B cell (primary cell): ENCODE measurements at regions not wholly inside any gene's neighbourhood (a gene's known extent, or its start where the extent isn't known, plus 50 kb on each side); places are given as distances from the start of the nearest gene placed in this dataset.

ENCODE experiments used
- ATAC-seq: fragments of 200-7000 bp; cut with Tn5 transposase; one replicate; pipeline ENCODE4 v1.10.0; 2021; ENCODE audit warnings: low read depth, mild to moderate bottlenecking, moderate number of reproducible peaks, moderate library complexity
- CTCF ChIA-PET: fragments of 350-600 bp; sonication (Branson Sonifier 250); formaldehyde crosslinking; loops from one replicate; lab custom pipeline; 2021; ENCODE audit warnings: antibody characterized with exemption, inconsistent platforms; lab: Charles Lee
- POLR2A ChIA-PET: fragments of 350-600 bp; sonication (Branson Sonifier 250); formaldehyde crosslinking; loops from one replicate; lab custom pipeline; 2021; ENCODE audit warnings: antibody characterized with exemption; lab: Charles Lee
- DNase-seq: peaks from one replicate; pipeline ENCODE4 v3.0.0; 2013
- H2AFZ ChIP-seq: 2 replicates; pipeline ENCODE4 v1.6.1; 2012; ENCODE audit warnings: mild to moderate bottlenecking, low read depth, low read length; ENCODE audit not compliant: insufficient read depth, poor library complexity, severe bottlenecking
- H3K27ac ChIP-seq, 2 donors: 1 replicate in 1 of 2; 2 replicates in 1 of 2; pipeline ENCODE4 v1.5.1; 2012 to 2013; ENCODE audit warnings: low read length in 2 of 2, mild to moderate bottlenecking in 2 of 2, moderate library complexity in 1 of 2
- H3K27me3 ChIP-seq, 4 experiments: fragments of 200-600 bp in 1 of 4; sonication (generic) in 1 of 4; replicated peaks in 1 of 4; 1 replicate in 2 of 4; 2 replicates in 2 of 4; pipeline versions ENCODE4 v1.6.1 to v1.7.0; 2013 to 2016; ENCODE audit warnings: low read length in 3 of 4, mild to moderate bottlenecking in 2 of 4, mixed read lengths in 1 of 4, moderate library complexity in 1 of 4; ENCODE audit not compliant: insufficient read depth in 4 of 4, control insufficient read depth in 3 of 4; ENCODE audit errors: control extremely low read depth in 1 of 4
- H3K36me3 ChIP-seq, 2 experiments: replicated peaks in 1 of 2; 1 replicate in 1 of 2; 2 replicates in 1 of 2; pipeline versions ENCODE4 v1.6.1 to v1.7.1; 2013; ENCODE audit warnings: low read length in 1 of 2; ENCODE audit not compliant: insufficient read depth in 2 of 2, control insufficient read depth in 1 of 2; ENCODE audit errors: control extremely low read depth in 1 of 2, extremely low read depth in 1 of 2
- H3K4me1 ChIP-seq, 2 donors: fragments of 200-600 bp in 1 of 2; sonication (generic) in 1 of 2; 1 replicate in 1 of 2; 2 replicates in 1 of 2; pipeline versions ENCODE4 v1.5.1 to v1.6.1; 2013 to 2017; ENCODE audit warnings: low read length in 2 of 2; ENCODE audit not compliant: control insufficient read depth in 2 of 2, insufficient read depth in 2 of 2
- H3K4me2 ChIP-seq: replicated peaks from 2 replicates; pipeline ENCODE3; 2012; ENCODE audit warnings: mild to moderate bottlenecking, low read depth, low read length; ENCODE audit not compliant: poor library complexity, severe bottlenecking
- H3K4me3 ChIP-seq, 5 experiments: fragments of 200-600 bp in 1 of 5; sonication (generic) in 1 of 5; 1 replicate in 3 of 5; 2 replicates in 2 of 5; pipeline versions ENCODE4 v1.5.1 to v1.7.0; 2011 to 2016; ENCODE audit warnings: low read length in 4 of 5, mild to moderate bottlenecking in 4 of 5, low read depth in 2 of 5, control low read depth in 1 of 5, moderate library complexity in 1 of 5; ENCODE audit not compliant: insufficient read depth in 1 of 5; ENCODE audit errors: control extremely low read depth in 1 of 5, extremely low read depth in 1 of 5
- H3K79me2 ChIP-seq: fragments of 200-600 bp; sonication (generic); one replicate; pipeline ENCODE4 v1.6.0; 2016; ENCODE audit warnings: low read length; ENCODE audit not compliant: control insufficient read depth, insufficient read depth
- H3K9ac ChIP-seq: fragments of 200-600 bp; sonication (generic); 2 replicates; pipeline ENCODE4 v1.6.1; 2017; ENCODE audit warnings: mild to moderate bottlenecking, low read length, moderate library complexity
- H3K9me3 ChIP-seq, 3 donors: one replicate each; pipeline versions ENCODE4 v1.6.1 to v1.7.1; 2013; ENCODE audit warnings: low read length in 2 of 3; ENCODE audit not compliant: control insufficient read depth in 2 of 3, insufficient read depth in 1 of 3; ENCODE audit errors: control extremely low read depth in 1 of 3
- H4K20me1 ChIP-seq: 2 replicates; pipeline ENCODE4 v1.6.0; 2012; ENCODE audit warnings: mild to moderate bottlenecking, low read length; ENCODE audit not compliant: insufficient read depth, control insufficient read depth, poor library complexity, severe bottlenecking
- H3K27ac Mint-ChIP-seq: one replicate; pipeline ENCODE4 v1.8.0; 2021; ENCODE audit warnings: mixed read lengths
- H3K27me3 Mint-ChIP-seq: one replicate; pipeline ENCODE4 v1.8.0; 2021; ENCODE audit warnings: mixed read lengths
- H3K4me1 Mint-ChIP-seq: one replicate; pipeline ENCODE4 v1.8.0; 2021; ENCODE audit warnings: mixed read lengths
- H3K4me3 Mint-ChIP-seq: one replicate; pipeline ENCODE4 v1.8.0; 2021; ENCODE audit warnings: mixed read lengths
- H3K9me3 Mint-ChIP-seq: one replicate; pipeline ENCODE4 v1.8.0; 2022; ENCODE audit warnings: mixed read lengths; ENCODE audit not compliant: insufficient read depth
- CTCF ChIP-seq: fragments of 200-600 bp; IDR thresholded peaks from one replicate; pipeline ENCODE4 v1.8.0; 2022; ENCODE audit warnings: antibody characterized with exemption, mild to moderate bottlenecking
- EZH2 ChIP-seq: IDR thresholded peaks from 2 replicates; pipeline ENCODE4 v1.6.1; 2012; ENCODE audit warnings: borderline replicate concordance, low read depth, mild to moderate bottlenecking, moderate library complexity, low read length; ENCODE audit not compliant: insufficient read depth, poor library complexity, severe bottlenecking
- WGBS: methylation state at CpG from one replicate; pipeline ENCODE4 v1.1.5; 2013; ENCODE audit warnings: missing lambda C conversion rate; ENCODE audit not compliant: insufficient coverage; 5-methylcytosine and 5-hydroxymethylcytosine counted together
- intact Hi-C: fragments of 100-400 bp; cut with micrococcal nuclease; formaldehyde crosslinking; loops from one replicate; pipeline ENCODE4 v1.10.0; 2022

- no peaks in the 10 kb centered on the region for H3K27me3 Mint-ChIP-seq
- 84% methylated on average over 5 of the region's 5 CpGs for WGBS
These were observed 1144.5 kb downstream of the TUSC7 start for GRCh38 chr3:117853923-117854668.

GRCh38 chr3:117856354-117856753, 1146.8 kb downstream of the TUSC7 start:
- no peak overlapping the region for H3K27ac ChIP-seq
- no peak overlapping the region for H3K4me3 ChIP-seq
- Mint-ChIP-seq H3K9me3 (no peaks in the 10 kb centered on the region), H3K27me3 (no peaks in the 10 kb centered on the region), H3K4me3 (no peak overlapping the region), H3K27ac (no peak overlapping the region), H3K4me1 (no peaks in the 10 kb centered on the region)
- DNase-seq = no peak
- no CpG with 5 or more reads among the region's 1 CpG for WGBS
- H3K9ac ChIP-seq = no peak overlapping the region
- intact Hi-C loops = no loop called here
- H3K4me1 ChIP-seq = no peaks in the 10 kb centered on the region
- POLR2A ChIA-PET = no interaction called here
- H3K4me2 ChIP-seq = no peak overlapping the region
- no peaks in the 10 kb centered on the region for H3K27me3 ChIP-seq
- no peaks in the 10 kb centered on the region for H3K79me2 ChIP-seq
- no peak for ATAC-seq
- no peak for TF ChIP-seq CTCF
- TF ChIP-seq EZH2 = no peak
- CTCF ChIA-PET = no interaction called here
- no peaks in the 10 kb centered on the region for H4K20me1 ChIP-seq
- H2AFZ ChIP-seq = no peak overlapping the region
- no peaks in the 10 kb centered on the region for H3K36me3 ChIP-seq
- no peaks in the 10 kb centered on the region for H3K9me3 ChIP-seq

More at GRCh38 chr3:117853923-117854668, 1144.5 kb downstream of the TUSC7 start:
- DNase-seq = no peak
- no peaks in the 10 kb centered on the region for H3K27me3 ChIP-seq
- H3K4me1 Mint-ChIP-seq = no peaks in the 10 kb centered on the region
- intact Hi-C loops = no loop called here
- POLR2A ChIA-PET = no interaction called here
- no peak overlapping the region for H3K27ac ChIP-seq
- no peak overlapping the region for H3K4me2 ChIP-seq
- CTCF ChIA-PET = no interaction called here
- no peak overlapping the region for H3K4me3 ChIP-seq
- no peak overlapping the region for H3K27ac Mint-ChIP-seq
- no peaks in the 10 kb centered on the region for H3K9me3 Mint-ChIP-seq
- no peaks in the 10 kb centered on the region for H3K36me3 ChIP-seq
- ATAC-seq = no peak
- no peak overlapping the region for H3K4me3 Mint-ChIP-seq
- no peaks in the 10 kb centered on the region for H4K20me1 ChIP-seq
- H3K4me1 ChIP-seq = no peaks in the 10 kb centered on the region
- no peaks in the 10 kb centered on the region for H3K9me3 ChIP-seq
- H3K9ac ChIP-seq = no peak overlapping the region
- no peaks in the 10 kb centered on the region for H3K79me2 ChIP-seq
- no peak overlapping the region for H2AFZ ChIP-seq
- TF ChIP-seq EZH2 (no peak), CTCF (no peak)
